Sigmoid colon (tissue), 6 donors: ENCODE measurements at regions not wholly inside any gene's neighbourhood (a gene's known extent, or its start where the extent isn't known, plus 50 kb on each side); places are given as distances from the start of the nearest gene placed in this dataset.

ENCODE experiments used
- DNase-seq: peaks from one replicate; pipeline ENCODE4 v3.0.0-alpha.2; 2019
- H3K27ac ChIP-seq, 4 donors: fragments of 200-600 bp; sonication (generic); one replicate each; pipeline ENCODE4 v1.5.1; 2016 to 2019; ENCODE audit warnings: mild to moderate bottlenecking in 1 of 4
- H3K27me3 ChIP-seq, 3 donors: fragments of 200-600 bp; sonication (generic); one replicate each; pipeline ENCODE4 v1.5.1; 2019; ENCODE audit warnings: mild to moderate bottlenecking in 1 of 3
- H3K36me3 ChIP-seq, 4 donors: fragments of 200-600 bp; sonication (generic); one replicate each; pipeline ENCODE4 v1.5.1; 2016 to 2019
- H3K4me1 ChIP-seq, 4 donors: fragments of 200-600 bp; sonication (generic); one replicate each; pipeline ENCODE4 v1.5.1; 2017 to 2019
- H3K4me3 ChIP-seq, 4 donors: fragments of 200-600 bp; sonication (generic); one replicate each; pipeline ENCODE4 v1.5.1; 2017 to 2019; ENCODE audit warnings: mild to moderate bottlenecking in 2 of 4, moderate library complexity in 1 of 4
- H3K9me3 ChIP-seq, 4 donors: fragments of 200-600 bp in 3 of 4; sonication (generic) in 3 of 4; one replicate each; pipeline versions ENCODE4 v1.5.1 to v1.6.1; 2013 to 2019
- EP300 ChIP-seq, 4 donors: sonication (generic); formaldehyde crosslinking; IDR thresholded peaks; one replicate each; pipeline ENCODE4 v1.6.1; 2017; ENCODE audit warnings: antibody characterized with exemption in 4 of 4
- POLR2A ChIP-seq, 2 donors: fragments of 450-650 bp; IDR thresholded peaks; one replicate each; pipeline ENCODE4 v1.6.1; 2016; ENCODE audit warnings: antibody characterized with exemption in 2 of 2, mild to moderate bottlenecking in 2 of 2, moderate library complexity in 2 of 2
- POLR2AphosphoS5 ChIP-seq, 4 donors: sonication (generic); formaldehyde crosslinking; IDR thresholded peaks; one replicate each; pipeline ENCODE4 v1.6.1; 2017; ENCODE audit warnings: antibody characterized with exemption in 4 of 4
- WGBS, 2 donors: extraction: QIAGEN DNeasy Blood & Tissue Kit; methylation state at CpG; one replicate each; pipeline ENCODE4 v1.1.7; 2013; 5-methylcytosine and 5-hydroxymethylcytosine counted together
- intact Hi-C: fragments of 100-400 bp; cut with DNase I; formaldehyde crosslinking; loops from one replicate; pipeline ENCODE4 v1.15.1; 2023
- TF ChIP-seq, protein P1 (sequence below), 4 experiments: fragments of 450-650 bp in 3 of 4; fragments of 200-600 bp in 1 of 4; IDR thresholded peaks; one replicate each; pipeline ENCODE4 v1.5.1; 2016 to 2019; ENCODE audit warnings: antibody characterized with exemption in 4 of 4, mild to moderate bottlenecking in 3 of 4, moderate library complexity in 2 of 4
- donor health status: healthy with polysubstance abuse.
- donor health status: healthy.

DNA sequence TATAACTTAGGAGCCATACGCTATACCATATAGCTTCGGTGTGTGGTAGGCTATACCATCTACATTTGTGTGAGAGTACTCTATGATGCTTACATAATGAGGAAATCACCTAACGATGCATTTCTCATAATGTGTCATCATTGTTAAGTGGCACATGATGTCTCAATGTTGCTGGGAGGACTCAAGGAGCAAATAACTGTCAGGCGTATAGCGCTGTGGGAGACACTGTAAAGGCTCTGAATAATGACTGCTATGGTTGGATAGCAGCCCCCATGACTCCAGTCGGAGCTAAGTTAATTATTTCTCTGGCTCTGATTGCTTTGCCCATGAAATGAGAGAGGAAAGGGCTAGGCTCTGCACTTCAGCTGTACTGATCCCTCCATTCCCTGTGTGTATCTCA is 197.2 kb downstream of the RGS9 start:
- Histone ChIP-seq H3K36me3 (no peaks in the 10 kb centered on the region), H3K27me3 (no peaks in the 10 kb centered on the region), H3K27ac (no peak overlapping the region), H3K4me1 (no peaks in the 10 kb centered on the region), H3K9me3 (peaks cover 0 to 3% (median 0%) of the 10 kb centered on the region in 4 donors), H3K4me3 (no peak overlapping the region)
- no peak for TF ChIP-seq POLR2AphosphoS5 (IDR thresholded peaks at IDR 0.05)
- TF ChIP-seq, protein P1, sequence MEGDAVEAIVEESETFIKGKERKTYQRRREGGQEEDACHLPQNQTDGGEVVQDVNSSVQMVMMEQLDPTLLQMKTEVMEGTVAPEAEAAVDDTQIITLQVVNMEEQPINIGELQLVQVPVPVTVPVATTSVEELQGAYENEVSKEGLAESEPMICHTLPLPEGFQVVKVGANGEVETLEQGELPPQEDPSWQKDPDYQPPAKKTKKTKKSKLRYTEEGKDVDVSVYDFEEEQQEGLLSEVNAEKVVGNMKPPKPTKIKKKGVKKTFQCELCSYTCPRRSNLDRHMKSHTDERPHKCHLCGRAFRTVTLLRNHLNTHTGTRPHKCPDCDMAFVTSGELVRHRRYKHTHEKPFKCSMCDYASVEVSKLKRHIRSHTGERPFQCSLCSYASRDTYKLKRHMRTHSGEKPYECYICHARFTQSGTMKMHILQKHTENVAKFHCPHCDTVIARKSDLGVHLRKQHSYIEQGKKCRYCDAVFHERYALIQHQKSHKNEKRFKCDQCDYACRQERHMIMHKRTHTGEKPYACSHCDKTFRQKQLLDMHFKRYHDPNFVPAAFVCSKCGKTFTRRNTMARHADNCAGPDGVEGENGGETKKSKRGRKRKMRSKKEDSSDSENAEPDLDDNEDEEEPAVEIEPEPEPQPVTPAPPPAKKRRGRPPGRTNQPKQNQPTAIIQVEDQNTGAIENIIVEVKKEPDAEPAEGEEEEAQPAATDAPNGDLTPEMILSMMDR (IDR thresholded peaks at IDR 0.05), result no peak
- WGBS, 2 donors, result 85 to 89% methylated on average over 6 of the region's 6 CpGs
- intact Hi-C loops, result no loop called here
- DNase-seq, result no peak

DNA sequence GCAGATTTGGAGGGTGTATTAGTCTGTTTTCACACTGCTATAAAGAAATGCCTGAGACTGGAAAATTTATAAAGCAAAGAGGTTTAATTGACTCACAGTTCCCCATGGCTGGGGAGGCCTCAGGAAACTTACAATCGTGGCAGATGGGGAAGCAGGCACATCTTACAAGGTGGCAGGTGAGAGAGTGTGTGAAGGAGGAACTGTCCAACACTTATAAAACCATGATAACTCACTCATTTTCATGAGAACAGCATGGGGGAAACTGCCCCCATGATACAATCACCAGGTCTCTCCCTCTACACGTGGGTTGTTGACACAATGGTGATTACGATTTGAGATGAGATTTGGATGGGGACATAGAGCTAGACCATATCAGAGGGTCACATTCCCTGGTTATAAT is 195.6 kb downstream of the RGS9 start:
- H3K9me3 ChIP-seq, result no peaks in the 10 kb centered on the region
- WGBS, 2 donors, result 78 to 83% methylated on average over 3 of the region's 3 CpGs
- no peak for DNase-seq
- TF ChIP-seq POLR2AphosphoS5 (IDR thresholded peaks at IDR 0.05), result no peak
- TF ChIP-seq, protein P1 (IDR thresholded peaks at IDR 0.05), result no peak
- no peak for TF ChIP-seq POLR2A (IDR thresholded peaks at IDR 0.05)
- TF ChIP-seq EP300 (IDR thresholded peaks at IDR 0.05), result no peak
- no peak overlapping the region for H3K27ac ChIP-seq
- no peaks in the 10 kb centered on the region for H3K36me3 ChIP-seq
- intact Hi-C loops, result no loop called here
- H3K27me3 ChIP-seq, result no peaks in the 10 kb centered on the region
- no peak overlapping the region for H3K4me3 ChIP-seq
- no peaks in the 10 kb centered on the region for H3K4me1 ChIP-seq

DNA sequence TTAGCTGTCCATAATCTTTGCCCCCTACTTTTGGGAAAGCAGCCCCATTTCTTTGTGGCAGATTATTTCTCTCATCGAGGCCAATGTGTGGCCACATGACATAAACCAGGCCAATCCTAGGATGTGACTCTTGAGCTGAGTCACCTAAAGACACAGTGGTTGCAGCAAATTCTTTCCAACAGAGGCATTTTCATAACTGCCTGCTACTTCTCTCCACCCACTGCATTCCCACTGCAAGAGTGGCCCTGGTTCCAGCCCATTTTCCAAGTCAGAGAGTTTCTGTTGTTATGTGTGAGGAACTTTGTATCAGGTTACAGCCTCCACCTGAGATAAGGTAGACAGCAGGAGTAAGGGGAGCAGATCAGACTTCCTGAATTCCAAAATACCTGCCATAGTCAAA is 195.2 kb downstream of the RGS9 start:
- TF ChIP-seq POLR2A (IDR thresholded peaks at IDR 0.05) (no peak), EP300 (IDR thresholded peaks at IDR 0.05) (no peak), POLR2AphosphoS5 (IDR thresholded peaks at IDR 0.05) (no peak)
- TF ChIP-seq, protein P1 (IDR thresholded peaks at IDR 0.05), result no peak
- intact Hi-C loops, result no loop called here
- Histone ChIP-seq H3K36me3 (no peaks in the 10 kb centered on the region), H3K4me3 (no peak overlapping the region), H3K4me1 (no peaks in the 10 kb centered on the region), H3K27ac (no peak overlapping the region), H3K9me3 (no peaks in the 10 kb centered on the region), H3K27me3 (no peaks in the 10 kb centered on the region)
- DNase-seq, result no peak
- 85 to 91% methylated on average over 1 of the region's 1 CpG for WGBS, 2 donors

DNA sequence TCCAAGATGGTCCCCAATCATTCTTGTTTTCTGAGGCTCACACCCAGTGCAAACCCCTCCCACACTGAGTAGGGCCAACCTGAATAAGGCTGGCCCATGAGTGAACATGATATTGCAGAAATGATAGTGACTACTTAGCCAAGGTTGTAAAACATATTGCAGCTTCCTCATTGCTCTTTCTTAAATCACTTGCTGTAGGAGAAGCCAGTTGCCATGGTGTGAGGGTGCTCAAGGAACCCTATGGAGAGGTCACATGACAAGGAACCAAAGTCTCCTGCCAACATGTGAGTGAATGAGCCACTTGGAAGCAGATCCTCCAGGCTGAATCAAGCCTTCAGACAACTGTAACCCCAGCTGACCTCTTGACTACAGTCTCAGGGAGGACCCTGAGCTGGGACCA is 191.4 kb downstream of the RGS9 start:
- TF ChIP-seq EP300 (IDR thresholded peaks at IDR 0.05), result no peak
- TF ChIP-seq POLR2A (IDR thresholded peaks at IDR 0.05), result no peak
- TF ChIP-seq, protein P1 (IDR thresholded peaks at IDR 0.05), result no peak
- TF ChIP-seq POLR2AphosphoS5 (IDR thresholded peaks at IDR 0.05), result no peak
- Histone ChIP-seq H3K27me3 (no peaks in the 10 kb centered on the region), H3K27ac (no peak overlapping the region), H3K4me3 (no peak overlapping the region), H3K9me3 (no peaks in the 10 kb centered on the region), H3K4me1 (no peaks in the 10 kb centered on the region), H3K36me3 (no peaks in the 10 kb centered on the region)
- no peak for DNase-seq
- intact Hi-C loops, result no loop called here

DNA sequence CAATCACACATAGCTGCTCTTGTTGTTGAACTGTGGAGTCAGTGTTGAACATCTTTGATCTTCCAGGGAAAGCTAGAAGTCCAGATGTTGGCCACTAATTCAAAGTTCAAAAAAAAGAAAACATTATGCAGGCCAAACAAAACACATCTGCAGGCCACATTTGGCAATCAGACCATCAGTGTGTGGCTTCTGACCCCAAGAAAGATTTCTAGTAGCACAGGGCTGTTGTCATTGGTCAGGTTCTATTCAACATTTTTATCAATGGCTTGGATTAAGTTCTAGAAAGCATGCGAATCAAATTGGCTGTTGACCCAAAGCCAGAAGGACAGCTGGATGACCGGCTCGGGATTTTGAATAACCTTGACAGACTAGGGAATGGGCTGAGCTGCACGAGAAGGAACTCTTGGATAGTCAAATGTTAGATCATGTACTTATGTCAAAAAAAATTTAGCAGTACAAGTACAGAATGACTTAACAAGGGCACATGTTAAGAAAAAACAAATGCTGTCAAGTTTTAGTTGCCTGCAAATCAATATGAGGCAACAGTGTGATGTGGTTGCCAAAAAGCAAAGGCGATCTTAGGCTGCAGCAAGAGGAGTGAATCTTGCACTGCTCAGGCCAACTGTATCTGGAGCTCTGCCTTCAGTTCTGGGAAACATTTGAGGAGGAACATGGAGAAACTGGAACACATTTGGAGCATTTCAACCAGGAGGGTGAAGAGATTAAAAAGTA is 187.6 kb downstream of the RGS9 start:
- Histone ChIP-seq H3K4me3 (no peak overlapping the region), H3K4me1 (no peaks in the 10 kb centered on the region), H3K9me3 (no peaks in the 10 kb centered on the region), H3K36me3 (no peaks in the 10 kb centered on the region), H3K27me3 (no peaks in the 10 kb centered on the region), H3K27ac (no peak overlapping the region)
- intact Hi-C loops, result no loop called here
- TF ChIP-seq, protein P1 (IDR thresholded peaks at IDR 0.05), result no peak
- TF ChIP-seq POLR2AphosphoS5 (IDR thresholded peaks at IDR 0.05) (peak; percentile 31 to 67 (median 54)), POLR2A (IDR thresholded peaks at IDR 0.05) (no peak)
- WGBS, 2 donors, result 83 to 85% methylated on average over 5 of the region's 5 CpGs
- DNase-seq, result peak; percentile 77
